H9 (cell line): ENCODE measurements at regions not wholly inside any gene's neighbourhood (a gene's known extent, or its start where the extent isn't known, plus 50 kb on each side); places are given as distances from the start of the nearest gene placed in this dataset.

Source experiments
- DNase-seq: peaks from one replicate; pipeline ENCODE4 v3.0.0-alpha.2; 2017
- H2AFZ ChIP-seq: one replicate; pipeline ENCODE4 v1.6.1; 2013; ENCODE audit warnings: mild to moderate bottlenecking, low read length, control low read depth, moderate library complexity
- H2AK5ac ChIP-seq: 2 replicates; pipeline ENCODE4 v1.6.1; 2013; ENCODE audit warnings: low read length, control low read depth, mixed read lengths; ENCODE audit not compliant: insufficient read length
- H2BK120ac ChIP-seq: one replicate; pipeline ENCODE4 v1.6.1; 2013; ENCODE audit warnings: low read depth, mild to moderate bottlenecking, low read length, control low read depth, inconsistent platforms; ENCODE audit not compliant: poor library complexity, severe bottlenecking
- H2BK12ac ChIP-seq: 2 replicates; pipeline ENCODE4 v1.6.1; 2013; ENCODE audit warnings: low read length, control low read depth, mixed read lengths, low read depth; ENCODE audit not compliant: insufficient read length
- H2BK15ac ChIP-seq: 2 replicates; pipeline ENCODE4 v1.6.1; 2013; ENCODE audit warnings: low read depth, low read length, control low read depth
- H2BK20ac ChIP-seq: one replicate; pipeline ENCODE4 v1.6.1; 2013; ENCODE audit warnings: low read depth, mild to moderate bottlenecking, low read length, control low read depth, inconsistent platforms; ENCODE audit not compliant: poor library complexity, severe bottlenecking
- H2BK5ac ChIP-seq: 2 replicates; pipeline ENCODE4 v1.6.1; 2013; ENCODE audit warnings: low read length, control low read depth, mixed read lengths; ENCODE audit not compliant: insufficient read length
- H3K14ac ChIP-seq: 2 replicates; pipeline ENCODE4 v1.6.1; 2013; ENCODE audit warnings: low read length, control low read depth; ENCODE audit not compliant: insufficient read depth
- H3K18ac ChIP-seq: 2 replicates; pipeline ENCODE4 v1.6.1; 2013; ENCODE audit warnings: low read depth, mild to moderate bottlenecking, mixed read lengths, low read length, control low read depth; ENCODE audit not compliant: insufficient read length
- H3K23ac ChIP-seq: 2 replicates; pipeline ENCODE4 v1.6.1; 2013; ENCODE audit warnings: low read length, control low read depth, mixed read lengths, low read depth; ENCODE audit not compliant: insufficient read length
- H3K23me2 ChIP-seq: 2 replicates; pipeline ENCODE4 v1.6.1; 2013; ENCODE audit warnings: low read depth, mild to moderate bottlenecking, mixed read lengths, low read length, control low read depth; ENCODE audit not compliant: insufficient read length, poor library complexity, severe bottlenecking
- H3K27ac ChIP-seq: 2 replicates; pipeline ENCODE4 v1.5.1; 2013; ENCODE audit warnings: low read length, control low read depth, mixed read lengths, low read depth; ENCODE audit not compliant: insufficient read length
- H3K27me3 ChIP-seq: 2 replicates; pipeline ENCODE4 v1.6.1; 2013; ENCODE audit warnings: low read length, control low read depth, inconsistent platforms; ENCODE audit not compliant: insufficient read depth
- H3K4ac ChIP-seq: 2 replicates; pipeline ENCODE4 v1.6.1; 2013; ENCODE audit warnings: low read depth, mild to moderate bottlenecking, control low read depth, inconsistent platforms, low read length, moderate library complexity
- H3K4me1 ChIP-seq: 2 replicates; pipeline ENCODE4 v1.6.1; 2013; ENCODE audit warnings: low read length, control low read depth, inconsistent platforms; ENCODE audit not compliant: insufficient read depth
- H3K4me2 ChIP-seq: 2 replicates; pipeline ENCODE4 v1.6.1; 2013; ENCODE audit warnings: low read length, control low read depth, mixed read lengths; ENCODE audit not compliant: insufficient read length, insufficient read depth
- H3K56ac ChIP-seq: 2 replicates; pipeline ENCODE4 v1.6.1; 2013; ENCODE audit warnings: low read depth, mild to moderate bottlenecking, mixed read lengths, low read length, control low read depth; ENCODE audit not compliant: insufficient read length
- H3K79me1 ChIP-seq: 2 replicates; pipeline ENCODE4 v1.6.1; 2013; ENCODE audit warnings: low read depth, mild to moderate bottlenecking, moderate library complexity, low read length, control low read depth, inconsistent platforms; ENCODE audit not compliant: insufficient read depth, poor library complexity, severe bottlenecking
- H3K79me2 ChIP-seq: 2 replicates; pipeline ENCODE4 v1.6.1; 2013; ENCODE audit warnings: low read length, control low read depth, inconsistent platforms; ENCODE audit not compliant: insufficient read depth
- H3K9ac ChIP-seq: 2 replicates; pipeline ENCODE4 v1.6.1; 2013; ENCODE audit warnings: low read length, control low read depth, mixed read lengths; ENCODE audit not compliant: insufficient read length; ENCODE audit errors: extremely low read depth
- H3K9me3 ChIP-seq: one replicate; pipeline ENCODE4 v1.6.1; 2013; ENCODE audit warnings: low read depth, low read length, inconsistent platforms; ENCODE audit not compliant: control insufficient read depth
- H3T11ph ChIP-seq: one replicate; pipeline ENCODE4 v1.6.1; 2013; ENCODE audit warnings: mild to moderate bottlenecking, low read length, control low read depth, inconsistent platforms
- H4K20me1 ChIP-seq: one replicate; pipeline ENCODE4 v1.6.1; 2013; ENCODE audit not compliant: control insufficient read depth, insufficient read length, insufficient read depth
- H4K5ac ChIP-seq: 2 replicates; pipeline ENCODE4 v1.6.1; 2013; ENCODE audit warnings: low read depth, mild to moderate bottlenecking, mixed read lengths, low read length, control low read depth; ENCODE audit not compliant: insufficient read length
- H4K8ac ChIP-seq: replicated peaks from 2 replicates; pipeline ENCODE4 v1.6.1; 2013; ENCODE audit warnings: low read length, control low read depth, mixed read lengths, low read depth; ENCODE audit not compliant: insufficient read length
- H4K91ac ChIP-seq: 2 replicates; pipeline ENCODE4 v1.6.1; 2013; ENCODE audit warnings: low read depth, mild to moderate bottlenecking, moderate library complexity, mixed read lengths, low read length, control low read depth; ENCODE audit not compliant: insufficient read length
- H3K27ac Mint-ChIP-seq, 3 experiments: 2 replicates in 2 of 3; 3 replicates in 1 of 3; pipeline ENCODE4 v1.8.0; 2020 to 2021; ENCODE audit warnings: mixed read lengths in 3 of 3, mild to moderate bottlenecking in 1 of 3, moderate library complexity in 1 of 3
- H3K27me3 Mint-ChIP-seq: 2 replicates; pipeline ENCODE4 v1.8.0; 2021; ENCODE audit warnings: low read depth, mild to moderate bottlenecking, moderate library complexity, mixed read lengths
- H3K36me3 Mint-ChIP-seq, 3 experiments: 2 replicates in 2 of 3; 3 replicates in 1 of 3; pipeline ENCODE4 v1.8.0; 2020 to 2021; ENCODE audit warnings: low read depth in 3 of 3, mixed read lengths in 3 of 3; ENCODE audit not compliant: insufficient read depth in 1 of 3
- H3K4me1 Mint-ChIP-seq, 2 experiments: 2 replicates each; pipeline ENCODE4 v1.8.0; 2020; ENCODE audit warnings: mixed read lengths in 2 of 2
- H3K4me3 Mint-ChIP-seq, 2 experiments: 2 replicates in 1 of 2; 3 replicates in 1 of 2; pipeline ENCODE4 v1.8.0; 2020 to 2021; ENCODE audit warnings: mild to moderate bottlenecking in 2 of 2, mixed read lengths in 2 of 2, moderate library complexity in 1 of 2
- H3K9me3 Mint-ChIP-seq, 2 experiments: 2 replicates in 1 of 2; 3 replicates in 1 of 2; pipeline ENCODE4 v1.8.0; 2020; ENCODE audit warnings: mild to moderate bottlenecking in 2 of 2, mixed read lengths in 2 of 2, moderate library complexity in 1 of 2
- CTCF ChIP-seq: fragments of 200-600 bp; sonication (generic); conservative IDR thresholded peaks from 3 replicates; pipeline ENCODE4 v1.8.0; 2021; ENCODE audit warnings: antibody characterized with exemption, mild to moderate bottlenecking
- WGBS: extraction: QIAGEN DNeasy Blood & Tissue Kit; methylation state at CpG from one replicate; pipeline ENCODE4 v1.1.7; 2013; ENCODE audit warnings: missing lambda C conversion rate, low lambda C conversion rate, mixed read lengths; ENCODE audit not compliant: insufficient read length; ENCODE audit errors: extremely low coverage; 5-methylcytosine and 5-hydroxymethylcytosine counted together

GRCh38 chr20:51184289-51184688, 161.4 kb upstream of the KCNG1 start:
- Histone ChIP-seq H3K27me3 (no peaks in the 10 kb centered on the region), H3K9ac (no peak overlapping the region), H2AK5ac (no peak overlapping the region), H2BK120ac (no peak overlapping the region), H3K4me1 (0 out of 2 replicates have a peak, but pooled peaks cover 3% of the 10 kb centered on the region), H3T11ph (no peak overlapping the region), H4K20me1 (no peaks in the 10 kb centered on the region), H2BK20ac (no peak overlapping the region), H3K9me3 (no peaks in the 10 kb centered on the region), H3K79me1 (no peaks in the 10 kb centered on the region), H3K4me2 (no peak overlapping the region), H4K5ac (no peak overlapping the region), H3K79me2 (no peaks in the 10 kb centered on the region), H2BK5ac (no peak overlapping the region), H2BK15ac (no peak overlapping the region), H4K91ac (no peak overlapping the region), H3K14ac (no peak overlapping the region), H3K23ac (no peak overlapping the region), H4K8ac (no peak overlapping the region), H3K56ac (no peak overlapping the region), H3K4ac (no peak overlapping the region), H3K23me2 (no peaks in the 10 kb centered on the region), H2BK12ac (no peak overlapping the region), H3K18ac (no peak overlapping the region), H3K27ac (no peak overlapping the region), H2AFZ (no peak overlapping the region)
- H3K27me3 Mint-ChIP-seq, result peaks cover 2% of the 10 kb centered on the region; the same call in 1 of the 2 replicates
- peaks cover 6 to 10% of the 10 kb centered on the region in 2 experiments; a peak in 3 of 4 replicates for H3K4me1 Mint-ChIP-seq
- H3K27ac Mint-ChIP-seq, result no peak overlapping the region
- no peaks in the 10 kb centered on the region for H3K36me3 Mint-ChIP-seq
- no peak for TF ChIP-seq CTCF
- no CpG with 5 or more reads among the region's 2 CpGs for WGBS
- no peak for DNase-seq
- H3K9me3 Mint-ChIP-seq, result no peaks in the 10 kb centered on the region
- no peak overlapping the region for H3K4me3 Mint-ChIP-seq
